Activated CD4-positive, CD25-positive, alpha-beta regulatory T cell treated with anti-CD3 and anti-CD28 coated beads, Interleukin-2, amount 50 U/mL, for 16 hours (primary cell): ENCODE measurements at regions not wholly inside any gene's neighbourhood (a gene's known extent, or its start where the extent isn't known, plus 50 kb on each side); places are given as distances from the start of the nearest gene placed in this dataset.

Experiments
- DNase-seq: peaks from one replicate; pipeline ENCODE4 v3.0.0-alpha.2; 2020; ENCODE audit warnings: low read depth, low spot score

DNA sequence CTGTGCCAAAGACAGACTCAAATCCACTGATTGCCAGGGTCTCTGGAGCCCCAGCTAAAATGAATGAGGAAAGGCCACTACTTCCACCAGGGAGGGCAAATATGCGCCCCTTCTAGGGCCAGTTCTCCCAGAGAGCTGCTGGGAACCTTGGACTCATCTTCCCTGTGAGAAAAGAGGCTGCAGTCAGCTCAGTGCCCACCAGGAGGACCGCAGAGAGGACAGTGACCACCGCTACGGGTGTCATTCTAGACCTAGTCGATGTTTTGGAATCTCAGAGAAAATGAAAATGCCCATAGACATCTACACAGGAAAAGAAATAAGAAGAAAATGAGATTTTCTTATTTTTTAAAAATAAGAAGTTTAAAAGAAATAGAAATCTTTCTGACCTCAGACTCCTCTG is 235.1 kb downstream of the UQCRFS1 start:
- DNase-seq: no peak

GRCh38 chr19:28972058-28972852 is 240.7 kb downstream of the UQCRFS1 start:
- no peak for DNase-seq

DNA sequence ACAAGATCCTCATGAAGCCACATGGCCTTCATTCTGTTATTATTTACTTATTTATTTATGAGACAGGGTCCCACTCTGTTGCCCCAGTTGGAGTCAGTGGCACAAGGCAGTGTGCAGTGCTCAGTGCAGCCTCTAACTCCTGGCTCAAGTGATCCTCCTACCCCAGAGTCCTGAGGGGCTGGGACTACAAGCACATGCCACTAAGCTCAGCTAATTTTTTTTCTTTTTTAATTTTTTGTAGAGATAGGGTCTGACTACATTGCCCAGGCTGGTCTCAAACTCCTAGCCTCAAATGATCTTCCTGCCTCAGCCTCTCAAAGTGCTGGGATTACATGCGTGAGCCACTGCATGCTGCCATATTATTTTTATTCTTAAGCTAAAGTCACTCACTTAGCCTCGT is 241.4 kb downstream of the UQCRFS1 start:
- no peak for DNase-seq

DNA sequence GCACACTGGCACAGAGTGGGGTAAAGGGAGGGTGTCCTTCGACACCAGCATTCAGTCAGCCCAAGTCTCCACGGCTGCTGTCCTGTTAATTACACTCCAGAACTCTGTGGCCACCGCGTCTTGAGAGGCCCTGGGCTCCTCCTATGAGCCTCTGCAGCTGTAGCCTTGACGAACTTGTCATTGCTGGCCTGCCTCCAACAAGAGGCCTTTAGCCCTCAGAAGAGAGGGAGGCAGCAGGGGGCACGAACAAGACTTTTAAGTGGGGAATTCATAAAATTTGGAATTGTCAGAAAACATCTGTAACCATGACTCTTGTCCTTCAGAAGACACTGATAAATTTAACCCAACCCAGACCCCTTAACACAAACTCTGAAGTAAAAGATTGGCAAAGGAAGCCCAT is 241.9 kb downstream of the UQCRFS1 start:
- no peak for DNase-seq

DNA sequence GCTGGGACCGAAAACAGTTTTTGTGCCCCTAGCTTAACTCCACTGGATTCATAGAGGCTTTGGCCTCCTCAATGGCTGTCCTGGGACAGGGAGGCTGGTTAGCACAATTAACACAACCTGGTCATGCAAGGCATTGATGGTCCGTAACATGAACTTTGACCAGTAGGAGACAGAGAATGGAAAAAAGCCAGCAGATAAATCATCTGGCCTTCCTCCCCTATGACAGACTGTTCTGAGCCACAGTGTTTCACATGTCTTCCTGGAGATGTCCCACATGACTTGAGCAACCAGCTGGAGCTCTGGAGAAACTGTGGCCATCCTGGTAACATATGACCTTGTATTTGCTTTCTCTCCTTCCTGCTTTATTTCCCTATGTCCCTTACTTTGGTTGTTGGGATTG is 244.2 kb downstream of the UQCRFS1 start:
- DNase-seq: no peak

GRCh38 chr19:28966737-28967399 is 246.1 kb downstream of the UQCRFS1 start:
- no peak for DNase-seq

DNA sequence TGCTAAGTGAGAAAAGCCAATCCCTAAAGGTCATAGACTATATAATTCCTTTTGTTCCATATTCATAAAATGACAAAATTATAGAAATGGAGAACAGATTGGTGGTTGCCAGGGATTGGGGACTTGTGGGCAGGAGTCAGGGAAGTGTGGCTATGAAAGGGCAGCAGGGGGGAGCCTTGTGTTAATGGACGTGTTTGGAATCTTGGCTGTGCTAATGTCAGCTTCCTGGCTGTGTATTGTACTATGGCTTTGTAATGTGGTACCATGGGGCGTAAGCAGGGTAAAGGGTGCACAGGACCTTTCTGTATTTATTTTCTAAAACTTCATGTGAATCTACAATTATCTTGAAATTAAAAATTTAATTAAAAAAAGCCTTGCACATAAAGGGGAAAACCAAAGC is 248.5 kb downstream of the UQCRFS1 start:
- DNase-seq: no peak

DNA sequence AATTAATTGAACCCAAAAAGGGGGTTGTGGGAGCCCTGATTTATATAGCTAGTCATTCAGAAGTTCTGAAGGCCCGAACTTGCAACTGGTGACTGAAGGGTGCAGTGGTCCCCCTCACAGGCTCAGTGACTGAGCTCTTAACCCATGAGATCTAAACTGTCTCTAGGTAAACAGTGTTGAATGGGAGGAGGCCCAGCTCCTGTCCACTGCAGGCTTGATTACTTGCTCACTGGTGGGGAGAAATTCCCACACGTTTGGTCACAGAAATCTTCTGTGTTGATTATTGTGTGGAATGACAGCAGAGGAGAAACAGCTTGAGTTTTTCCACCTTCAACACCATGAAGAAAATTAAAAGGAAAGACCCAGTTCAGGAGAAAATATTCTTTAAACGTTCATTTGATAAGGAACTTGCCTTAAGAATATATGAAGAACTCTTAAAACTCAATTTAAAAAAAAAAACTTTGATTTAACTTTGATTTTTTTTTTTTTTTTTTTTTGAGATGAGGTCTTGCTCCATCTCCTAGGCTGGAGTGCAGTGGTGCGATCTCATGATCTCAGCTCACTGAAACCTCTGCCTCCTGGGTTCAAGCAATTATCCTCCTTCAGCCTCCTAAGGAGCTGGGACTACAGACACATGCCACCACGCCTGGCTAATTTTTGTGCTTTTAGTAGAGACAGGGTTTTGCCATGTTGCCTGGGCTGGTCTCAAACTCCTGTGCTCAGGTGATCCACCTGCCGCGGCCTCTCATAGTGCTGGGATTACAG is 249.3 kb downstream of the UQCRFS1 start:
- no peak for DNase-seq

- DNase-seq: no peak
Measured at GRCh38 chr19:28961772-28962500, 251.0 kb downstream of the UQCRFS1 start.

DNA sequence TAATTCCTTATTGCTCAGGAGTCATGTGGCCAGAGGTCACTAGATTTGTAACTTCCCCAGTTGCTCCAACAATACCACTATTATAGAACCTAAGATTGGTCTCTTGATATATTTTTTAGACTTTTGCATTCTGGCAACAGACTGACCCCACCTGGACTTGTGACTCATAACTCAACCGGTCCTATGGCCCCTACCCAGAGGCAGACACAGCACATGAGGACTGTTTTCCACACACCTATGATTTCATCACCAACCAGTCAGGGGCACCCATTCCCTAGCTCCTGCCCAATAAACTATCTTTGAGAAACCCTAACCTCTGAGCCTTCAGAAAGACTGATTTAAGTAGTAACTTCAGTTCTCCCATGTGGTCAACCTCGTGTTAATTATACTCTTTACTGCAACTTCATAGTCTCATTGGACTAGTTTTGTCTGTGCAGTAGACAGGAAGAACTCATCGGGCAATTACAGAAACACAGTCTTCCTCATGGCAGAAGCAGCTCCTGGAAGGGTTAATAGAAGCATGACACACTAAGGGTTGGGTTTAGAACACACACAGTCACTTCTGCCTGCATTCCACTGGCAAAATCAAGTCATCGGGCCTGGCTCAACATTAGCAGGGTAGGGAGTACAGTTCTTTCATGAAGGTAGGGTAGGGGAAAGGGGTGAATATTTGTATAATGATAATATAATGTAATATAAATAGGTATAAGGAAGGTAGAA is 251.8 kb downstream of the UQCRFS1 start:
- DNase-seq: no peak

GRCh38 chr19:28960586-28960985 is 252.4 kb downstream of the UQCRFS1 start:
- DNase-seq: no peak

- no peak for DNase-seq
Measured at GRCh38 chr19:28956961-28957360, 256.0 kb downstream of the UQCRFS1 start.

GRCh38 chr19:28956421-28956820 is 256.5 kb downstream of the UQCRFS1 start:
- DNase-seq: no peak

DNA sequence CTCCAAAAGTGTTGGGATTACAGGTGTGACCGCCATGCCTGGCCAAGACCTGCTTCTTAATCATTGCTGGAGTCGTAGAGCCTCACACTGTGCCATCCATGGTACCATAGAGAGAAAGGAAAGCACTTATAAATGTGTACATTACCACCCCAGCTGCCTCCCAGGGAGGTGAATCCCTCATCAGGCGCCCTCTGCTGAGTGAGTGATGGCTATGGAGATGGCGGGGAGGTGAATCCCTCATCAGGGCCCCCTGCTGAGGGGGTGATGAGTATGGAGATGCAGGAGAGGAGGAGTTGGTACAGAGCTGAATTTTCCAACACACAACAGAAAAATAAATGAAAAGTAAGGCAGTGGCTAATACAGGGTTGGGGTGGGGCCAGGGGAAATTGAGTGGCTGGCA is 263.4 kb downstream of the UQCRFS1 start:
- no peak for DNase-seq

GRCh38 chr19:28949027-28949426 is 263.9 kb downstream of the UQCRFS1 start:
- DNase-seq: no peak

GRCh38 chr19:28948566-28948965 is 264.4 kb downstream of the UQCRFS1 start:
- DNase-seq: no peak

- DNase-seq: no peak
Measured at GRCh38 chr19:28948026-28948425, 264.9 kb downstream of the UQCRFS1 start.

- no peak for DNase-seq
Measured at GRCh38 chr19:28943651-28944050, 269.3 kb downstream of the UQCRFS1 start.

DNA sequence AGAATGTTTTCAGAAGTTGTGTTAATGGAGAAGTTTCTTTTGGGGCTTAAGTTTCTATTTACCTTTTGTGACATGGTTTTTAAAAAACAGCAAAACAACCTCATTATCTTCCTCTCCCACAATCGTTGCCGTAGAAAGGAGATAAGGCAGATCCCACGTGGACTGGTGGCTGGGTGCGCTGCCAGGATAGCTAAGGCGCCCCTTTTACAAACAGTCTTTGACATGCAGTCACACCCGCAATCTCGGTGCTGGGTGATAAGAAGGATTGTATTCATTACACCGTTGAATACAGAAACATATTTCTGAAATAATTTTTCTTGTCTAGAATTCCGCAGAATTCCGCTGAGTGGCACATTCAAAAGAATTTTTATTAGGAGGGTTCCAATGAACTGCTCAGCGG is 271.1 kb downstream of the UQCRFS1 start:
- DNase-seq: no peak

DNA sequence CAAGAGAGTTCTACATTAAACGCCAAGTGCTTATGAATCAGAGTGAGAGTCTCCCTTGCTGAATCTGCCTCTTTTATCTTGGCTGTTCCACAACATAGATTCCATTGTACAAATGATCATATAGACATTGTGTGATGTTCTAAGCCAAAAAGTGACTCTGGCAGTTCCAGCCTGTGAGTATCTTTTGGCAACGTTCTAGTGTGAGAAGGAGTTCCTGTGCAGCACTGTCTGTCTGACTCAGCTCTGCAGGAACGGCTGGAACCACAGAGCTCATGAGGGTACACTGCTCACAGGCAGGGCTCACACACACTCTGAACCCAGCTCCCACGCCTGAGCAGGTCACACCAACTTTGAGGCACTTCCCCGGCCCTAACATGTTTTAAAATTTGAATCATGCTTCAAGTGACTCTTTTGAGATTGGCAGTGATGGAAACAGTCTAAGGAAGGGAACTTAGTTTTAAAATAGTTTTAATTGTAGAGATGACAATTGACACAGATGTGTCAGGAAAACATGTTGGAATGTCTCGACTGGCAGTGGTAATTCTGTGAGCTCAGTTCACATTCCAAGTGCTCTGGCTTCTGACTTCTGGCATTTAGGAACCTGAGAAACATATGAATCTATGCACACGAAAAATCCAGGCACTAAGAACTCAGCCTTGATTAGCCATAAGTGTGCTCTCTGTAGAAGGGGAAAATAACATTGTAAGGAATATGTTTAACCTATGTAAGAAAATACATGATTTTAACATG is 272.0 kb downstream of the UQCRFS1 start:
- DNase-seq: no peak

DNA sequence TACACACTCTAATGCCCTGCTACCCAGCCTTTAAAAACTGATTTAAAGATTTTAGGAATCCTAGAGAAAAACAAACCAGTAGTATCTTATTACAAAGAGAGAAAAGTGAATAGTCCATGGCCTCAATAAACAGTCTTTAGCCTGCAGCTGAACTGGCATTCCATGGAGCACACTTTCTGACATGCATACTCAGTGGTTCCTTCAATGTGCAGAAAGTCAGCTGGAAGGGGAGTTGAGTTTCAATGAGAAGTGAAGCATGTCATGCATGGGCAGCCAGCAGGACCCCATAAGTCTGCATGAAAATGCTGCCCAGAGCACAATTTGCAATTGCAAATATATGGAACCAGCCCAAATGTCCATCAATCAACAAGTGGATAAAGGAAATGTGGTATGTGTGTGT is 273.7 kb downstream of the UQCRFS1 start:
- DNase-seq: no peak
